ENCODE measurements at regions not wholly inside any gene's neighbourhood (a gene's known extent, or its start where the extent isn't known, plus 50 kb on each side); places are given as distances from the start of the nearest gene placed in this dataset.

GRCh38 chr18:76673281-76674185 is 148.8 kb upstream of the ZNF236 start:
- peaks cover 4% of the 10 kb centered on the region; the same call in 1 of the 2 replicates for H3K9me3 Mint-ChIP-seq
- DNase-seq (ENCODE audit: low spot score): no peak
- no peaks in the 10 kb centered on the region for H3K36me3 Mint-ChIP-seq
- POLR2A ChIA-PET: no interaction called here
- no peak overlapping the region for H3K27ac Mint-ChIP-seq
- CTCF ChIA-PET: no interaction called here
- no peaks in the 10 kb centered on the region for H3K27me3 Mint-ChIP-seq (ENCODE audit: low read depth)
- no peak overlapping the region for H3K4me3 Mint-ChIP-seq
- no peak for ATAC-seq
- H3K4me1 Mint-ChIP-seq: peaks cover 10% of the 10 kb centered on the region
- no peak for TF ChIP-seq ZNF512 (CRISPR knock-in tag; IDR thresholded peaks at IDR 0.05; ENCODE audit: borderline replicate concordance)
- TF ChIP-seq IRF2 (CRISPR knock-in tag; IDR thresholded peaks at IDR 0.05; ENCODE audit: borderline replicate concordance, low read depth): no peak
- TF ChIP-seq ATF3 (CRISPR knock-in tag; conservative IDR thresholded peaks at IDR 0.05): no peak
- TF ChIP-seq ZNF281 (CRISPR knock-in tag; IDR thresholded peaks at IDR 0.05): no peak
- no peak for TF ChIP-seq FOXP4 (CRISPR knock-in tag; IDR thresholded peaks at IDR 0.05)
- no peak for TF ChIP-seq ZNF219 (CRISPR knock-in tag; IDR thresholded peaks at IDR 0.05; ENCODE audit: borderline replicate concordance)
- TF ChIP-seq ZSCAN18 (CRISPR knock-in tag; IDR thresholded peaks at IDR 0.05): no peak
- no peak for TF ChIP-seq RORB (CRISPR knock-in tag; IDR thresholded peaks at IDR 0.05)
- TF ChIP-seq ZBTB43 (CRISPR knock-in tag; IDR thresholded peaks at IDR 0.05): no peak
- no peak for TF ChIP-seq NFATC4 (CRISPR knock-in tag; IDR thresholded peaks at IDR 0.05)
- TF ChIP-seq CDX4 (CRISPR knock-in tag; IDR thresholded peaks at IDR 0.05; ENCODE audit: borderline replicate concordance): no peak
- no peak for TF ChIP-seq NFYB (CRISPR knock-in tag; conservative IDR thresholded peaks at IDR 0.05; ENCODE audit: low read depth)
- no peak for TF ChIP-seq MXD4 (CRISPR knock-in tag; IDR thresholded peaks at IDR 0.05; ENCODE audit: borderline replicate concordance)
- no peak for TF ChIP-seq JAZF1 (CRISPR knock-in tag; IDR thresholded peaks at IDR 0.05)
- no peak for TF ChIP-seq ZNF138 (CRISPR knock-in tag; conservative IDR thresholded peaks at IDR 0.05)
- TF ChIP-seq E2F1 (CRISPR knock-in tag; IDR thresholded peaks at IDR 0.05): no peak
